NB4 (cell line): ENCODE measurements at regions not wholly inside any gene's neighbourhood (a gene's known extent, or its start where the extent isn't known, plus 50 kb on each side); places are given as distances from the start of the nearest gene placed in this dataset.

Experiments used
- POLR2A ChIP-seq: IDR thresholded peaks from 2 replicates; pipeline ENCODE4 v1.6.1; 2011; ENCODE audit warnings: mild to moderate bottlenecking; ENCODE audit not compliant: insufficient read length; ENCODE audit errors: extremely low read depth
- TF ChIP-seq, protein P1 (sequence below): IDR thresholded peaks from one replicate; pipeline ENCODE4 v1.5.1; 2012; ENCODE audit warnings: low read depth, low read length

DNA sequence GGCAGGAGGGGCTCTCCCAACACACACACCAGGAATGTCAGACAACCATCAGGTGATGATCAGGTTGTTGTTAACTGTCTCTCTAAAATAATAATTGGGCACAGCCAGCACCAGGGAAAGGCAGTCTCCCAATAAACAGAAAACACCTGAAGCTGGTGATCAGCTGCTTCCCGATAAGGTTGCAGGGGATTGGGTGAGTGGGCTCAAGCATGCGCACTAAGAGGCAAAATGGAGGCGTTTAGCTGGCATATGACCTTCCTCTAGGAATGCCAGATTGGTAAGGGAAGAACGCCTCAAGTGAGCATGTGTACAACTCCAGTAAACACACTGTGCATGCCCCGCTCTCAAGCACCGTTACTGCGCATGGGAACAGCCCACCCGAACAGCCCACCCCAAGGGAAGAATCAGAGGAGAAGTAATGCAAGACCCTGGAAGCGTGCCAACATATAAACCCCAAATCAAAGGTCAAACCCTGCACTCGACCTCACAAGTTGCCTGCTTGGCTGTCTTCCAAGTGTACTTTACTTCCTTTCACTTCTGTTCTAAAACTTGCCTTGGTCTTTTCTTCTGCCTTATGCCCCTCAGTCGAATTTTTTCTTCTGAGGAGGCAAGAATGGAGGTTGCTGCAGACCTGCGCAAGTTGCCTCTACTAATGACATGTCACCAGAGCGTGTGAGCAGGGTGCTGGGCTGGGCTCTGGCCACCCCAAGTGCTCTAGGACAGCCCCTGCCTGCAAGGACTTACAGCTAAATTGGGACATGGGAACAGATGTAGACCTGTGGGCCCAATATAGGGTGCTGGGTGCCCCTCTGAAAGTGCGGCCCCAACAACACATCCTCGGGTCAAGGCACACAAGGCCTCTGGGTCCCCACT lies 200.8 kb downstream of the RHOU start:
- TF ChIP-seq, protein P1, sequence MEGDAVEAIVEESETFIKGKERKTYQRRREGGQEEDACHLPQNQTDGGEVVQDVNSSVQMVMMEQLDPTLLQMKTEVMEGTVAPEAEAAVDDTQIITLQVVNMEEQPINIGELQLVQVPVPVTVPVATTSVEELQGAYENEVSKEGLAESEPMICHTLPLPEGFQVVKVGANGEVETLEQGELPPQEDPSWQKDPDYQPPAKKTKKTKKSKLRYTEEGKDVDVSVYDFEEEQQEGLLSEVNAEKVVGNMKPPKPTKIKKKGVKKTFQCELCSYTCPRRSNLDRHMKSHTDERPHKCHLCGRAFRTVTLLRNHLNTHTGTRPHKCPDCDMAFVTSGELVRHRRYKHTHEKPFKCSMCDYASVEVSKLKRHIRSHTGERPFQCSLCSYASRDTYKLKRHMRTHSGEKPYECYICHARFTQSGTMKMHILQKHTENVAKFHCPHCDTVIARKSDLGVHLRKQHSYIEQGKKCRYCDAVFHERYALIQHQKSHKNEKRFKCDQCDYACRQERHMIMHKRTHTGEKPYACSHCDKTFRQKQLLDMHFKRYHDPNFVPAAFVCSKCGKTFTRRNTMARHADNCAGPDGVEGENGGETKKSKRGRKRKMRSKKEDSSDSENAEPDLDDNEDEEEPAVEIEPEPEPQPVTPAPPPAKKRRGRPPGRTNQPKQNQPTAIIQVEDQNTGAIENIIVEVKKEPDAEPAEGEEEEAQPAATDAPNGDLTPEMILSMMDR = no peak
- TF ChIP-seq POLR2A = no peak
